ENCODE measurements at regions not wholly inside any gene's neighbourhood (a gene's known extent, or its start where the extent isn't known, plus 50 kb on each side); places are given as distances from the start of the nearest gene placed in this dataset.

DNA sequence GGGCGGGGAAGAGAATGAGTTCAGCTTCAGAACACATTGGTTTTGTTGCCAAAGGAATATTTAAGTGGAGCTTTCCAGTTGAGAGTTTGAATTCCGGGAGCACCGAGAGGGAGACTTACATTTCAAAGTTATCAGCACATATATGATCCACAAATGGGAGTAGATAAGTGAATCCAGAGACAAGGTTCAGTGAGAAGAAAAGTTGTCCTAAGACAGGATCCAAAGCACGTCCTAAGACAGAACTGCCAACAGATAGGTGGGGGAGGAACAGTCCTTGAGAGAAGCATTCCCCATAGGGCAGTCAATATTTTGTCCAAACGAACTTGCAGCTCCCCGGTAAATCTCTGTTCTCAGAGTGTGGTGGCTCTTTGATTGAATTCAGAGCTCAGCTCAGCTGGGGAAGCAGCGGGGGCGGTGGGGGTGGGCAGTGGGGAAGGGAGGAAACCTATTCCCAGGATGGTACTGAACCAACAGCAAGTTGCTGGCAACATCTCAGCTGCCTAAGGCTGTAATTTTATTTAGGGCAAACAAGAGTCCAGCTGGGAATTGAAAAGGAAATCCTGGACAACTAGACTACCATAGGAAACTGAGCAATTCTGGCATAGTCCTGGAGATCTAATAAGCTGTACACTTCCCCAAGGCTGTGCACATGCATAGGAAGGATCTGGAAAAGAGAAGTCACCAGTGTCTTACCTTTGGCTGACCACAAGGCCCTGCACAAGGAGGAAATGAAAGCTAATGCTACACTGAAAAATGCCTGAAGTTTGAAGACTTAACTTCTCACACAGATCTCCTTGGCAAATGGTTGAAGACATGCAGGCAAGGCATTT lies 94.2 kb upstream of the CXCL12 start:
- TF ChIP-seq EZH2phosphoT487 (IDR thresholded peaks at IDR 0.05; ENCODE audit: borderline replicate concordance) (no peak), SRF (IDR thresholded peaks at IDR 0.05; ENCODE audit: low read depth) (no peak), SIN3A (IDR thresholded peaks at IDR 0.05; ENCODE audit: low read depth) (no peak), CBX3 (IDR thresholded peaks at IDR 0.05; ENCODE audit: low read depth) (no peak), FOSL1 (IDR thresholded peaks at IDR 0.05; ENCODE audit: low read depth) (no peak), POLR2AphosphoS5 (IDR thresholded peaks at IDR 0.05; ENCODE audit: low read depth, low read length) (no peak), EGR1 (IDR thresholded peaks at IDR 0.05; ENCODE audit: low read depth) (no peak), RAD21 (IDR thresholded peaks at IDR 0.05; ENCODE audit: low read depth) (no peak), ELF1 (IDR thresholded peaks at IDR 0.05; ENCODE audit: borderline replicate concordance, low read depth) (no peak), TCF7L2 (IDR thresholded peaks at IDR 0.05; ENCODE audit: borderline replicate concordance, extremely low read depth, insufficient read depth, insufficient read length) (no peak)
- TF ChIP-seq, protein P1, sequence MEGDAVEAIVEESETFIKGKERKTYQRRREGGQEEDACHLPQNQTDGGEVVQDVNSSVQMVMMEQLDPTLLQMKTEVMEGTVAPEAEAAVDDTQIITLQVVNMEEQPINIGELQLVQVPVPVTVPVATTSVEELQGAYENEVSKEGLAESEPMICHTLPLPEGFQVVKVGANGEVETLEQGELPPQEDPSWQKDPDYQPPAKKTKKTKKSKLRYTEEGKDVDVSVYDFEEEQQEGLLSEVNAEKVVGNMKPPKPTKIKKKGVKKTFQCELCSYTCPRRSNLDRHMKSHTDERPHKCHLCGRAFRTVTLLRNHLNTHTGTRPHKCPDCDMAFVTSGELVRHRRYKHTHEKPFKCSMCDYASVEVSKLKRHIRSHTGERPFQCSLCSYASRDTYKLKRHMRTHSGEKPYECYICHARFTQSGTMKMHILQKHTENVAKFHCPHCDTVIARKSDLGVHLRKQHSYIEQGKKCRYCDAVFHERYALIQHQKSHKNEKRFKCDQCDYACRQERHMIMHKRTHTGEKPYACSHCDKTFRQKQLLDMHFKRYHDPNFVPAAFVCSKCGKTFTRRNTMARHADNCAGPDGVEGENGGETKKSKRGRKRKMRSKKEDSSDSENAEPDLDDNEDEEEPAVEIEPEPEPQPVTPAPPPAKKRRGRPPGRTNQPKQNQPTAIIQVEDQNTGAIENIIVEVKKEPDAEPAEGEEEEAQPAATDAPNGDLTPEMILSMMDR (IDR thresholded peaks at IDR 0.05 in 2 of 3, conservative IDR thresholded peaks at IDR 0.05 in 1 of 3; ENCODE audit: borderline replicate concordance in 1 of 3, insufficient read depth in 1 of 3, low read depth in 2 of 3, low read length in 2 of 3) = no peak
- TF ChIP-seq, protein P2, sequence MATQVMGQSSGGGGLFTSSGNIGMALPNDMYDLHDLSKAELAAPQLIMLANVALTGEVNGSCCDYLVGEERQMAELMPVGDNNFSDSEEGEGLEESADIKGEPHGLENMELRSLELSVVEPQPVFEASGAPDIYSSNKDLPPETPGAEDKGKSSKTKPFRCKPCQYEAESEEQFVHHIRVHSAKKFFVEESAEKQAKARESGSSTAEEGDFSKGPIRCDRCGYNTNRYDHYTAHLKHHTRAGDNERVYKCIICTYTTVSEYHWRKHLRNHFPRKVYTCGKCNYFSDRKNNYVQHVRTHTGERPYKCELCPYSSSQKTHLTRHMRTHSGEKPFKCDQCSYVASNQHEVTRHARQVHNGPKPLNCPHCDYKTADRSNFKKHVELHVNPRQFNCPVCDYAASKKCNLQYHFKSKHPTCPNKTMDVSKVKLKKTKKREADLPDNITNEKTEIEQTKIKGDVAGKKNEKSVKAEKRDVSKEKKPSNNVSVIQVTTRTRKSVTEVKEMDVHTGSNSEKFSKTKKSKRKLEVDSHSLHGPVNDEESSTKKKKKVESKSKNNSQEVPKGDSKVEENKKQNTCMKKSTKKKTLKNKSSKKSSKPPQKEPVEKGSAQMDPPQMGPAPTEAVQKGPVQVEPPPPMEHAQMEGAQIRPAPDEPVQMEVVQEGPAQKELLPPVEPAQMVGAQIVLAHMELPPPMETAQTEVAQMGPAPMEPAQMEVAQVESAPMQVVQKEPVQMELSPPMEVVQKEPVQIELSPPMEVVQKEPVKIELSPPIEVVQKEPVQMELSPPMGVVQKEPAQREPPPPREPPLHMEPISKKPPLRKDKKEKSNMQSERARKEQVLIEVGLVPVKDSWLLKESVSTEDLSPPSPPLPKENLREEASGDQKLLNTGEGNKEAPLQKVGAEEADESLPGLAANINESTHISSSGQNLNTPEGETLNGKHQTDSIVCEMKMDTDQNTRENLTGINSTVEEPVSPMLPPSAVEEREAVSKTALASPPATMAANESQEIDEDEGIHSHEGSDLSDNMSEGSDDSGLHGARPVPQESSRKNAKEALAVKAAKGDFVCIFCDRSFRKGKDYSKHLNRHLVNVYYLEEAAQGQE (IDR thresholded peaks at IDR 0.05; ENCODE audit: low read depth) = no peak
- TF ChIP-seq, protein P3, sequence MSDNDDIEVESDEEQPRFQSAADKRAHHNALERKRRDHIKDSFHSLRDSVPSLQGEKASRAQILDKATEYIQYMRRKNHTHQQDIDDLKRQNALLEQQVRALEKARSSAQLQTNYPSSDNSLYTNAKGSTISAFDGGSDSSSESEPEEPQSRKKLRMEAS (IDR thresholded peaks at IDR 0.05) = no peak
- TF ChIP-seq, protein P4, sequence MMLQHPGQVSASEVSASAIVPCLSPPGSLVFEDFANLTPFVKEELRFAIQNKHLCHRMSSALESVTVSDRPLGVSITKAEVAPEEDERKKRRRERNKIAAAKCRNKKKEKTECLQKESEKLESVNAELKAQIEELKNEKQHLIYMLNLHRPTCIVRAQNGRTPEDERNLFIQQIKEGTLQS (IDR thresholded peaks at IDR 0.05) = no peak
- no peaks in the 10 kb centered on the region for H3K9me2 ChIP-seq (ENCODE audit: insufficient read depth)
- H3K79me2 ChIP-seq (ENCODE audit: insufficient read depth, low read length) = no peaks in the 10 kb centered on the region
- DNase-seq (ENCODE audit: low read depth, low spot score) = no peak
- H3K4me2 ChIP-seq (ENCODE audit: low read length) = no peak overlapping the region
- H3K4me1 ChIP-seq (ENCODE audit: control insufficient read depth in 1 of 2, insufficient read depth in 2 of 2, low read length in 2 of 2) = no peaks in the 10 kb centered on the region
- H3K9ac ChIP-seq (ENCODE audit: low read length) = no peak overlapping the region
- ATAC-seq = no peak
- no peak overlapping the region for H3K4me3 ChIP-seq (replicated peaks in 1 of 2; ENCODE audit: low read depth in 1 of 2, low read length in 2 of 2)
- no peak overlapping the region for H2AFZ ChIP-seq (ENCODE audit: low read depth, low read length, poor library complexity, severe bottlenecking)
- ChIA-PET POLR2A (no interaction called here), CTCF (no interaction called here), RAD21 (ENCODE audit: low non-redundant PET in 1 of 2, low total read pairs in 2 of 2, uncharacterized antibody in 2 of 2, unreplicated experiment in 2 of 2) (no interaction called here)
- H3K36me3 ChIP-seq (ENCODE audit: control insufficient read depth in 1 of 2, insufficient read depth in 2 of 2, low read length in 2 of 2) = no peaks in the 10 kb centered on the region
- H3K27me3 ChIP-seq (ENCODE audit: insufficient read depth, low read length) = no peaks in the 10 kb centered on the region
- no TSS peak for BruUV-seq (replicated peaks)
- no peaks in the 10 kb centered on the region for H3K9me3 ChIP-seq (ENCODE audit: control insufficient read depth in 1 of 2, insufficient read depth in 1 of 2, low read depth in 1 of 2, low read length in 2 of 2)
- H3K27ac ChIP-seq (ENCODE audit: low read depth, low read length) = no peak overlapping the region
- intact Hi-C loops (cut with micrococcal nuclease) = no loop called here
- H4K20me1 ChIP-seq (ENCODE audit: insufficient read depth) = no peaks in the 10 kb centered on the region

Measured in HCT116 (cell line).